ENCODE measurements at regions not wholly inside any gene's neighbourhood (a gene's known extent, or its start where the extent isn't known, plus 50 kb on each side); places are given as distances from the start of the nearest gene placed in this dataset.
"Not testable (repeated sequence)": the region's sequence is repeated elsewhere in the genome, so short reads cannot be mapped to it uniquely, and the experiment has no call there.

DNA sequence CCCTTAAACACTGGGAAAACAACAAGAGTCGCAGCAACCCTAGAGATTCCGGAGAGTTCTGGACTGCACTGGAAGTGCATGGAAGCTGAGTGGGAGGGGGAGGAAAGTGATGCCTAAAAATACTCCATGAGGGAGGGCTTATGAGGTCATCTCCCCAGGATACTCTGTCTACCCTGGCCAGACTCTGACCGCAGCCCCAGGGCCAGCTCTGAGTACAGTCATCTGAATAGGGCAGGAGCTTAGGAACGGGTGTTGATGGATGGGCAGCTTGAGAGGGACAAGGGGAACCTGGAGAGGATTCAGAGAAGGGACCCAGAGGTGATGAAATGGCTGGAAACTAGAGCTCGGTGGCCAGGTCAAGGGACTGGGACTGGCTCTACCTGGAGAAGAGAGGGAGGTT lies 79.3 kb upstream of the IGFBP5 start:
- no peak for DNase-seq

DNA sequence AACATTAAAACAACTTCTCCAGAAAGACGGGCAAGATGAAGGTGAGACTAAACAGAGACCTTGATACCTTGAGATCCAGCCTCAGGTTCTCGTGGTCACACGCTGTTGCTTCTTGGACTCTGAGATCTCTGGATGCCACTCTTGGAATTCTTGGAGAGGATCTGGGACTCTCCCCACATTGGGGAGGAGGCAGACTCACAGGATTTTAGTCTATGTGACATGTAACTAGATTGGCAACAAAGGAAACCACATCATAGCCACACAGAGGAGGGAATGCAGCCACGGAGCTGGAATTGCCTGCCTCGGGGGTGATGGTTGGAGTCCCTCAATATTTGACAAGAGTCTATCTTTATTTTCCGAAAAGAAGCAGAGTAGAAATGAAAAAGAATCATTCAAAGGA lies 78.8 kb upstream of the IGFBP5 start:
- DNase-seq = no peak

DNA sequence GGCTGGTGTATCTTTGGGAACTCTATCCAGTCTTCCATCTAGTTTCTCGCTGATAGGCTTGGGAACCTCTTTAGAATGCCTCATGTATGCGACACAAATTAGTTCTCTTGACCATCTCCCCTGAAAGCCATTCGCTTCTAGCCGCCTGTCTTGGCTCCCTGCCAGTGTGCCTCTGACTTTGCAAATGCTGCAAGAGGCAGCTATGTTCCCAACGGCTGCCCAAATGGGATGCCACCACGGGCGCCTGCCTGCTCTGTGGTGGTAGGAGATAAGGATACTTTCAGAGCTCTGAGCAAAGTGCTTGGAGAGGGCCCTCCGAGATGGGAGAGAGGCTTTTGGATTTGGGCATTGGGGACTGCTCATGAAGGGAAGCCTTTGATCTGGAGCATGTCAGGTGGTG lies 77.7 kb upstream of the IGFBP5 start:
- DNase-seq = no peak

DNA sequence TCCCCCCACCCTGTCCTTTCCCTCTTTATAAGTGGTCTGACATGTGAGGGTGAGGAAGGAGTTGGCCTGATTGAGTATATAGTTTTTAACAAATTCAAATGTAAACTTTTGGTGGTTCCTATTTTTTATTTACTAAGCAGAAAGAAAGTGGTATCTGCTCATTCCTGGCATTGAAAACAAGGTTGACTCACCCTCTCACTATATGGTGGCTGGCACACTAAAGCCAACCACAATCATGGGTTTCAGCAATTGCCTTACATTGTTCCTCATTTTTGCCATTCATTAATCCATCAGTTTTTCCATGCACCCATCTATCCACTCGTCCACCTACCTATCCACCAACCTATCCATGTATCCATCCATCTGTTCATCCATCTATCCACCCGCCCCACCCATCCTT lies 75.4 kb upstream of the IGFBP5 start:
- DNase-seq = no peak

DNA sequence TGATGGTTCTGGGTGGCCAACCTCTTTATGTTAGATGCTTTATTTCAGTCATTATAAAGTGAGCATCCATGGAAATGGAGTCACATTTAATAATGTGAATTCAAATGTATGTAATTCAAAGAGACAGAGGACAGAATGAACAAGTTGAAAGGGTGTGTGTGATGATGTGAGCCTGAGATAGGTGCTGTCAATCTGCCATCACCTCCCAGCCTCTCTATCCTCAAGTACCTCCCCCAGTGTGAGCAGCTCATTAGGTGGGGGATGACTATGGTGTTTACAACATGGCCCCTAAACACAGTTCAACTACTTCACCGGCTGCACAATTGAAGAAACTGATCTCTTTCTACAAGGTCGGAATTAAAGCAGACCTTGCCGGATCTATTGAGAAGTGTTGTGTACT lies 74.7 kb upstream of the IGFBP5 start:
- no peak for DNase-seq

DNA sequence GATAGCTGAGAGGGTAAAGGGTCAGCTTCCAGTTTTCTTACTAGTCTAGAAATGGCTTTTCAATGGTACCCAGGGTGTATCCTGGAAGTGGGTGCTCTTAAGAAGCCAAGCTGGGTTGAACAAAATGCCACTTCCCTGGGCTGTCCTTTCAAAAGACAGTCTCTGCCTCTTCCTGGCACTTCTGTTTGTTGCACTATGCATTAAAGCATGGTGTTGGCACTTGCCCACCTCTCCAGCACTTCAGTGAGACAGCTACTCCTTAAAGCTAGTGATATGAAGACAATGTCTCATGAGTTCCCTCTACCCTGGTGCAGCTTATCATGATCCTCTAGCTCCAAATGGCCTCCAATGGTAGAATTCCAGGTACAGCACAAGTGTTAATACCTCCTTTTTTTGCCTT lies 74.3 kb upstream of the IGFBP5 start:
- DNase-seq = no peak

DNA sequence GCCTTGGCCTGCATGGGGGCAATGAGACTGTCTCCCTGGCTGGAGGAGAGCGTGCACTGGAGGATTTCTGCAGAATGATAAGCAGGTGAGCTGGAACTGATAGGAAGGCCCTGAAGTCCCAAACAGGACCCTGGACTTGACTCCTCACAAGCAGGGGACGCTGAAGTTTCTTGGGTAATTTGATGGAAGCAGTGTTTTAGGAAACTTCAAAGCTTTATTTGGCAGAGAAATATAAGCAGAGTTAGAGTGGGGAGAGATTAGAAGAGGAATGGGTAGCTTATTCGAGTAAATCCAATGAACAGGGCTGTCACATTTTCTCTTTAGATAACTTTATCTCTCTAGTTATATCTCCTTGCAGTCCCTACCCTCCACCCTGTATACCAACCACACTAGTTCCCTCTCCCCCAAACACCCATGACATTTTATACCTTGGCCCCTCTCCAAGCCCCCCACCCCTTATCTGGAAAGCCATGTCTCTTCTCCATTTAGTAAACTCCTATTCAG lies 73.6 kb upstream of the IGFBP5 start:
- no peak for DNase-seq

DNA sequence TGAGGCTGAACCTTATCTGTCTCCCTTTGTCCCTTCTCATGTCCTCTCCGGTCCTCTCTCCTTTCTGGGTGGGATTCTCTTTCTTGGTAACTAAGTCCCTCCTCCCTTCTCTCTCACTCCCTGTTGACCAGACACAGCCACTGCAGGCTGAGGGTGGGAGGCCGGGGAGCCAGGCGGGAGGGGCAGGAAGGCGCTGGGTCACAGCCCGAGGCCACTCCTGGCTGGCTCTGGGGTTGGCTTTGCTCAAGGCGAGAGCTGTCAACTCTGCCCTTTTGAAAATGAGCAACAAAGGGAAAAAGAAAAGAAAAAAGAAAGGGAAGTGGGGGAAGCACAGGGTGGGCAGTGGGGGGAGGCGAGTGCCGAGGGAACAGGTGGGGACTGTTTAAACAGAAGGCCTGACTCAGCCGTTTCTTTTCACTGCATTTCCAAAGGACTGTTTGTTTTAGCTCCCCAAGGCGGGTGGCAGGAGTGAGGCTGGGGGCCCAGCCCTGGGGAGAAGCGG lies 70.5 kb upstream of the IGFBP5 start:
- DNase-seq = no peak

DNA sequence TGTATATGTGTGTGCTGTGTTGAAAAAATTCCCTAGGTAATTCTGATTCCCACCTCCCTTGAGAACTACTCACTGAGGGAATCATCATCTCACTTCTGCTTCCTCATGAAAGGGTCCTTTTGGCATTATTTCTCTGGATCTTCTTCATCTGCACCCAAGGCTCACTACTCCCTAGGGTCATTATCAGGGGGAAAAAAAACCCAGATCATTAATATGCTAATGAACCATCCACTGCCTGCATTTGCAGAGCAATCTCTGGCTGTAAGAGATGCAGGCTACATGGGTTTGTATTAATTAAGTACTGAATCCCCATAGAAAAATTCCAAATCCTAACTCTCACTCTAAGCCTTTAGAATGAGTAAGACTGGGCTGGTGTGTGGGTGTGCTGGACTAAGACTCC lies 68.0 kb upstream of the IGFBP5 start:
- DNase-seq = no peak

DNA sequence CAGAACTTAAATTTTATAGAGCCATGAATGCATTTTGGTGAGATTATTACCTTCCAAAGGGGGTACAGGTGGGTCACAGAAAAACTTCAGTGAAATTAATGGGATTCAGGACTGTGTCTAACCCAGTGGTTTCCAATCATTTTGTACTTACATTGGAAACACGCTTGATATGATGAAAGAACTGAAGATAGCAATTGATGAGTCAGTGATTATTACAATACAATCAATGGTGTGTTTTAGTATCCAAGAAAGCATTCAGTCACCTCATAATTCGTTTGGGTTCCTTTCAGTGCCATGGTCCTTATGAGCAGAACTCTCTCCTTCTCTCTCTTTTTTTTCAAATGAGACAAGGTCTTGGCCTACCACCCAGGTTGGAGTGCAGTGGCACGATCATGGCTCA lies 66.5 kb upstream of the IGFBP5 start:
- no peak for DNase-seq

DNA sequence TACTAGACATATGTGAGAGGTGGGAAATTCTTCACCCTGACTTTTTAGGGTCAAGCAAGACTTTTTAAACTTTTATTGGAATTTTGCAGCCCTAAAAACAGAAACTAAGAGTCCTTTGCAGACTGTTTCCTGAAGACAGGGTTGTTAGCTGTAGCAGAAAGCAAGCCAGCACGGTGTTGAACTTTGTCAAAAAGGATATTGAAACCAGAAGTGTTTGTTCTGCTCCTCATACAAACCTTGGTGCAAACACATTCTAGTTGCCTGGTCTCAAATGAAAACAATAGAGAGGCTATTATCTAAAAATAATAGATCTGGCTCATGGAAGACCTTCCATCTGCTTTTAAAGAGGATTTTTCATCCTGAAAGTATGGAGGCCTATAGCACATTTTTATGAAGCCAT lies 65.8 kb upstream of the IGFBP5 start:
- no peak for DNase-seq

DNA sequence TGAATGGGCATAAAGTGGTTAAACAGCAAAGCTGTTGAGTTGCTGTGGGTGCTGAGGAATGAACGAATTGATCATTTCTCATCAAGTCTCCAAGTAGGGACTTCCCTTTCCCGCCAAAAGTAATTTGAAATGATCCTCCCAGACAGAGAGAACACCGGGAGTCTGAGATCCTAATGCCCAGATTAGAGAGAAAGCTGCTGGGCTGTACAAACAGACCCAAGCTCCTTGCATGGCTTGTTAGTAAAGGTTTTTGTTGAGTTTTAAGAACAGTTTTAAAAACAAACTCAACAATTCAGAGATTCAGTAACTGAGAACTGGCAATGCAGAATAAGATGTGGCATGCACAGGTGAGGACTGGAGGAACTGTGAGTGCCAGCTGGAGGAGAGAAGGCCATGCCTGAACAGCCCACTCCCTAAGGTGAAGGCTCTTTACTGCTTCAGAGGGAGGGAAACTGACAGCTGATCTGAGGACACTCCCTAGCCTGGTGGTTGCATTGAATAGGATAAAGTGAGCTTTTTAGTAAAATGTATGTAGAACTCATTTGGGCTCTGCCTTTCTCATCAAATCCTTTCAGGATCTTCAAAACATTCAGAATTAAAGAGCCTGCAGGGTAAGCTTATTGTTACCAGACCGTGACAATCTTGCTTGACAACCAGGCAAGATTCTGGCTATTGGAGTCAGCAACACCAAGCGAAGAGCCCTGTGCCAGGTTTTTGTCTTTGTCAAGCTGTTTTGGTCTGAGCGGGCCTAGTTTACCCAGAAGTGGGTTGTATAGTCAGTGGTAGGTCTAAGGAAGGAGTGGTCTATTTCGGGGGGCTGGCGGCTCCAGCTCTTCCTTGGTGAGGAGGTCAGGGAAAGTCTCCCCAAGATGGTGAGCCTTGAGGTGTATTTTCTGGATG lies 63.2 kb upstream of the IGFBP5 start:
- no peak for DNase-seq

DNA sequence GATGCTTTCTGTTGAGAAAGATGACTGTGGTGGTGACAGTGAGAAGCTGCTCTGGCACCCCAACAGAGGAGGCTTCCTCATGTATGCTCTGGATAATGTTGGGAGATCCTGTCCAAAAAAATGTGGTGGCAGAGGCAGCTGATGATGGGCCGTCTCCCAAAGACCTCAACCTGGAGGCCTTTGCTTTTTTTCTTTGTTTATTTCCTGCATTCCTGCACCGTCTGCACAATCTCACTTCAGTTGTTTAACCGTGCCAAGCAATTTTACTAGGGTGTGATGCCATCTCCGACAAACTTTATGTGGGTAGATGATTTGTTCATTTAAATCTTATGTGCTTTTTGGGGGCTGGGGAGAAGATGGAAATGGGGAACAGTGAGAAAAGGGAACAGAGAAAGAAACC lies 62.2 kb upstream of the IGFBP5 start:
- DNase-seq = no peak

DNA sequence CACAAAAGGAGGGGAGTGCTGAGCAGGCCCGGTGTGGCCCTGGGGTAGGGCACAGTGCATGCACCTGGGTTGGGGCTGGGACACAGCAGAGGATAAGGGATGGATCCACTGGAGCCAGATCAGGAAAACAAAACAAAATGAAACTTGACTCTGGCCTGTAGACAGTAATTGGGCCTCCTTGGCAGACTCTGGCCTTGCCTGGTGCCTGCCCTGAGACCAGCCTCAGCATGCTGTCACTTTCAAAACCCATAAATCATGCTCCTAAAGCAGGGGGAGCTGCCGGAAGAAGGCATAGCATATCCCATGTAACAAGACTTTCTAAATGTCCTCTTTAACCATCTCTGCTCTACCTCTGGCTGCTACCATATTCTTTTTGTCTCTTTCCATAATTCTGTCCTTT lies 61.1 kb upstream of the IGFBP5 start:
- DNase-seq = no peak

DNA sequence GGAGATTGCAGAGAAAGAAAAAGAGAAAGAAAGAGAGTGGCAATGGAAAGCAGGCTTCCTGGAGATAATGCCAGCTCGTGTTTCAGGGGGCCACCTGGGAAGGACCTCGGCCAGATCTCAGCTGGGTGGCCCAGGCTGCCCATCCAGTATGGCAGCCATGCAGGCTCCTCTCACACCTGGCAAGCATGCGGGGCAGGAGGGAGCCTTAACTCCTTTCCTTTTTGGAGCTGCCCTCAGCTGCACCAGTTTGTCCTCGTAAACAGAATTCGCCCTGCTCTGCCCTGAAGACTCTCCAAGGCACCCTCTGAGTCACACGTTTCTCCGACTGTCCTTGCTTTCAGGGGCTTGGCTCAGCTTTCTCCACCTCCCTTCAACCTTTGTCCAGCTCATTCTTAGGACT lies 59.5 kb upstream of the IGFBP5 start:
- DNase-seq = no peak

DNA sequence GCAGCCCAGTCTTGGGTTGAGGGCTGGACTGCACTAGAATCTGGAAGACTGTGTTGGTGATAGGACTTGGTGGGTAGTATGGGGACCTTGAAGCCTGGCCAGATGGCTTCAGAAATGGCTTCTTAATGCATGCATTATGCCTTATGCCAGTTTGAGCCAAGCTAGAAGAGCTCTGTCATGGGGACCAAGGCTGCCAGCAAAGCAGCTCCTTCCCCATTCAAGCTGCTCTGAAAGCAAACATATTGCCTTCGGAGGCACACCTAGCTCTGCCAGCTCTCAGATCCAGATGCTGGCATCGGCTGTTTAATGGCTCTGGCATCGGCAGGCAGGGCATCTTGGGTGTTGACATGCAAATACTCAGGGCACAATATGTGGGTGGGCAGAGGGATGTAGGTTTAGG lies 59.0 kb upstream of the IGFBP5 start:
- no peak for DNase-seq

DNA sequence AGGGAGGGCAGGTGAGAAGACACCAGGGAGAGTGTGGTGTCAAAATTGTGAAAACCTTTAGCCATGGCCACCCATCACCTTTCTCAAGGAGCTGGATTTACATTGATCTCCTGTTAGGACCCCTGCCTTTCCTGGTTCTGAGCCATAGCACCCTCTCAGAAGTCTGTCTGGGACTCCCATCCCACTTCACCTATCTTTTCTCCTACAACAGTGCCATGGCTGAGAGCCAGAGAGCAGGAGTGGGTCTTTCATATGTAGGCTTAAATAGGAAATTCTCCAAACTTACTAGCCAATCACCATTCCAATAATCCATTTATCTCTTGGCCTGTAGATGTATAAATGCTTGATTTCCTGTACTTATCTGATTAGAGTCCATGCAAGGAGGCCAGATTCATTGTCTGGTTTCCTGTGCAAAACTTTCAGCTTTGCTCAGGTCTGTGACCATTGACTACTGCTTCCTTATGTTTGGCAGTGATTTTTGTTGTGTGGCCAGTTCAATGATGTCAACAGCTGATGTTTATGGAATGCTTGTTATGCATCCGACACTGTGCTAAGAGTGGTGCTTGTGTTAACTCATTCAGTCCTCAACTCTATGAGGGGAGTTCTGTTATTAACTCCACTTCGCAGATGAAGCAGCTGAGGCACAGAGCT lies 57.6 kb upstream of the IGFBP5 start:
- no peak for DNase-seq

DNA sequence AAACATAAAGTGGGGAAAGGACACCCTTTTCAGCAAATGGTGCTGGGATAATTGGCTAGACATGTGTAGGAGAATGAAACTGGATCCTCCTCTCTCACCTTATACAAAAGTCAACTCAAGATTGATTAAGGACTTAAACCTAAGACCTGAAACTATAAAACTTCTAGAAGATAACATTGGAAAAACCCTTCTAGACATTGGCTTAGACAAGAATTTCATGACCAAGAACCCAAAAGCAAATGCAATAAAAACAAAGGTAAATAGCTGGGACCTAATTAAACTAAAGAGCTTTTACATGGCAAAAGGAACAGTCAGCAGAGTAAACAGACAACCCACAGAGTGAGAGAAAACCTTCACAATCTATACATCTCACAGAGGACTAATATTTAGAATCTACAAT lies 55.4 kb upstream of the IGFBP5 start:
- not testable (repeated sequence) for DNase-seq

DNA sequence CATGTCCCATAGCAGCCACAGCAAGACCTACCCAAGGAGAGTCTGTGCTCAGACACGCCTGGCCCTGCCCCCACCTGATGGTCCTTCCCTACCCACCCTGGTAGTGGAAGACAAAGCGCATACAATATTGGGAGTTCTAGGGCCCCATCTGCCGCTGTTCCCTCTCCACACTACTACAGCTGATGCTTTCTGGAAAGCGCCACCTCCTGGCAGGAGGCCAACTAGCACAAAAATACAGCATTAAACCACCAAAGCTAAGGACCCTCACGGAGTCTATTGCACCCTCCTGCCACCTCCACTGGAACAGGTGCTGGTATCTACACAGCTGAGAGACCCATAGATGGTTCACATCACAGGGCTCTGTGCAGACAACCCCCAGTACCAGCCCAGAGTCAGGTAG lies 50.9 kb upstream of the IGFBP5 start:
- not testable (repeated sequence) for DNase-seq

DNA sequence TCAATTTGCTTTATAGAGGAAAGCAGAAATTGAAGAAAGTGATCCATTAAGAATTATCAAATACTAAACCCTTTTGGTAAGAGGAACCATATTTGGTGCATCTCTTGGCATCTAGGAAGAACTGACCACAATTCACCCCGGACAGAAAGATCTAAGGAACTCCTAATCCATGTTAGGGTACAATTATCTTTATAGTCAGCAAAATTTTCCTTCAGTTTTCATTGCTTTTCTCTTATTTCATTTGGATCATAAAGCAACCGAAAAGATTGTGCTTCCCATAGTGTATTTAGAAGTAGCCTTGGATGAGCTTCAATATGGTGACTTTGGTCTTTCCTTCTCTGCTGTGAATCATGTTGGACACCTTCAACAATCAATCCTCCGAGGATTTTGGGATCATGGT lies 50.1 kb upstream of the IGFBP5 start:
- DNase-seq = no peak
